ENCODE measurements at regions not wholly inside any gene's neighbourhood (a gene's known extent, or its start where the extent isn't known, plus 50 kb on each side); places are given as distances from the start of the nearest gene placed in this dataset.

DNA sequence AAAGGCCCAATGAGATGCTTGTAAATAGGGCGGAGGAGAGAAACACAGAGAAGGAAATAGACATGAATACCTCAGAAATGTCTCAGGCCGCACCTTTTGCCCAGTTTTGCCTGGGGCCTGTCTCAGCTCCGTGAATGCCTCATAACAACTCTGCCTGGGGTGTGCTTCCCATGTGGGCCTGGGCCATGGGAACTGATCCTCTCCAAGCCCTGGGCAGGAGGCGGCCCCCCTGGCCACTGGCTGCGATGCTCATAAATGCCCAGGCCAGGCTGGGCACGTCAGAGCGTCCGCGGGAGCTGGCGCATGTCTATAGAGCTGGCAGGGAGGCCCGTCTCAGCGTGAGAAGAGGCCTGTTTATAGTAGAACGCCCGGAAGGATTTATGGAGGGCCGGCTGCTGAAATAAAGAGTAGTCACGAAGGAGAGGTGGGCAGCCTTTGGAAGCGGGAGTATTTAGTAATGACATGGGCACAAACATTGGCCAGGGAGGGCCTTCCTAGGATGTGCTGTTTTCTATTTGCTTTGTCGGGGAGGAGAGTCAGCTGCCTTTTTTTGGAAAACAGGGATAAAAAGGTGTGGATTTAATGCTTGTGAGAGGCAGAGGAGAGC lies 85.9 kb upstream of the IGF1R start:
- TF ChIP-seq EZH2phosphoT487 (IDR thresholded peaks at IDR 0.05; ENCODE audit: borderline replicate concordance) = no peak
- no peak for TF ChIP-seq CTCF (conservative IDR thresholded peaks at IDR 0.05; ENCODE audit: low read length)
- H4K20me1 ChIP-seq (ENCODE audit: insufficient read depth, low read length, poor library complexity, severe bottlenecking) = no peaks in the 10 kb centered on the region
- no peaks in the 10 kb centered on the region for H3K4me1 ChIP-seq (ENCODE audit: insufficient read depth, low read length, poor library complexity, severe bottlenecking)
- H3K27me3 ChIP-seq (ENCODE audit: insufficient read depth, low read length, poor library complexity, severe bottlenecking) = no peaks in the 10 kb centered on the region
- H3K9me3 ChIP-seq (ENCODE audit: insufficient read depth, low read depth, low read length) = no peaks in the 10 kb centered on the region
- H3K9me2 ChIP-seq (replicated peaks; ENCODE audit: low read depth, low read length) = no peaks in the 10 kb centered on the region
- H3K9ac ChIP-seq (ENCODE audit: low read depth, low read length, poor library complexity, severe bottlenecking) = no peak overlapping the region
- no peak overlapping the region for H2AFZ ChIP-seq (ENCODE audit: low read length)
- no peaks in the 10 kb centered on the region for H3F3A ChIP-seq (ENCODE audit: low read depth)
- no peaks in the 10 kb centered on the region for H3K36me3 ChIP-seq (ENCODE audit: insufficient read depth, low read length)
- no peak overlapping the region for H3K4me3 ChIP-seq (ENCODE audit: low read length, poor library complexity, severe bottlenecking)
- no peak overlapping the region for H3K4me2 ChIP-seq (ENCODE audit: low read depth, low read length, poor library complexity, severe bottlenecking)
- H3K79me2 ChIP-seq (ENCODE audit: insufficient read depth, low read length) = no peaks in the 10 kb centered on the region

DNA sequence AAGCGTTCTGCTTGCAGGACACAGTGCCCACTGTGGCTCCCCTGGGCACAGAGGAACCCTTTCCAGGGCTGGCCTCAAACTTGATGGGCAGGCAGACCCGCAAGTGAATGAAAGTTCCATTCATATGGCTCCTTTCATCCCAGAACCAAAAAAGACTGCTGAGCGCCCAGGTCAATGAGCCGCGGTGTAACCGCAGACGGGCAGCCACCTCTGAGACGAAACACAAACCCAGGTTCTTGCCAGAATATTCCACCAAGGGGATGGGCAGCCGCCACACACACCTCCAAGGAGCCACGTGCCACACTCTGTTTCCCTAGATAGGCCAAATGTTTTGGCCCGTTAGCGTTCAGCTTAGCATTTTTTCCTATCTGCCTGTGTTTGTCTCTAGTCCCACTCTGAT lies 82.8 kb upstream of the IGF1R start:
- no peaks in the 10 kb centered on the region for H3K27me3 ChIP-seq (ENCODE audit: insufficient read depth, low read length, poor library complexity, severe bottlenecking)
- no peak overlapping the region for H2AFZ ChIP-seq (ENCODE audit: low read length)
- no peak overlapping the region for H3K4me2 ChIP-seq (ENCODE audit: low read depth, low read length, poor library complexity, severe bottlenecking)
- no peaks in the 10 kb centered on the region for H3K4me1 ChIP-seq (ENCODE audit: insufficient read depth, low read length, poor library complexity, severe bottlenecking)
- H3K36me3 ChIP-seq (ENCODE audit: insufficient read depth, low read length) = no peaks in the 10 kb centered on the region
- H3K79me2 ChIP-seq (ENCODE audit: insufficient read depth, low read length) = no peaks in the 10 kb centered on the region
- H3F3A ChIP-seq (ENCODE audit: low read depth) = no peaks in the 10 kb centered on the region
- no peaks in the 10 kb centered on the region for H4K20me1 ChIP-seq (ENCODE audit: insufficient read depth, low read length, poor library complexity, severe bottlenecking)
- no peaks in the 10 kb centered on the region for H3K9me3 ChIP-seq (ENCODE audit: insufficient read depth, low read depth, low read length)
- TF ChIP-seq CTCF (conservative IDR thresholded peaks at IDR 0.05; ENCODE audit: low read length) (no peak), EZH2phosphoT487 (IDR thresholded peaks at IDR 0.05; ENCODE audit: borderline replicate concordance) (no peak)
- H3K9me2 ChIP-seq (replicated peaks; ENCODE audit: low read depth, low read length) = no peaks in the 10 kb centered on the region
- no peak overlapping the region for H3K9ac ChIP-seq (ENCODE audit: low read depth, low read length, poor library complexity, severe bottlenecking)
- H3K4me3 ChIP-seq (ENCODE audit: low read length, poor library complexity, severe bottlenecking) = no peak overlapping the region

DNA sequence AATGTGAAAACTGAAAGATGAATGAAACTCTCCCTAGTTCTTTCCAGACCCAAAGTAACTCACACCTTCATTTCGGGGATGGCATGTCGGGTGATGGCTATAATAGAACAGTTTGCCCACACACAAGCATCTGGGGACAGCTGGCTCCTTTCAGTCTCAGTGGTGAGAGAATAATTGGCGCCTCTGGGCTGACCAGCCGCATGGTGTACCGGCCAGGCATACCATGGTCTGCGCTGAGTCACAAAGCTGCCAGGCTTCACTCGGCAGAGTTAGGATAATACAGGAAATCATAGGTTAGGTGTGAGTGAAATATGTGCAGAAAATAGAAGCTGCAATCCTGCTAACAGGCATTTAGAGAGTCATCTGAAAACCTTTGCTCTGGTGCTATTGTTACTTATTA lies 80.4 kb upstream of the IGF1R start:
- no peak for TF ChIP-seq CTCF (conservative IDR thresholded peaks at IDR 0.05; ENCODE audit: low read length)
- TF ChIP-seq EZH2phosphoT487 (IDR thresholded peaks at IDR 0.05; ENCODE audit: borderline replicate concordance) = no peak
- Histone ChIP-seq H3K4me3 (ENCODE audit: low read length, poor library complexity, severe bottlenecking) (no peak overlapping the region), H3K27me3 (ENCODE audit: insufficient read depth, low read length, poor library complexity, severe bottlenecking) (no peaks in the 10 kb centered on the region), H3K9ac (ENCODE audit: low read depth, low read length, poor library complexity, severe bottlenecking) (no peak overlapping the region), H3K4me2 (ENCODE audit: low read depth, low read length, poor library complexity, severe bottlenecking) (no peak overlapping the region), H4K20me1 (ENCODE audit: insufficient read depth, low read length, poor library complexity, severe bottlenecking) (no peaks in the 10 kb centered on the region), H3K9me3 (ENCODE audit: insufficient read depth, low read depth, low read length) (no peaks in the 10 kb centered on the region), H3K9me2 (replicated peaks; ENCODE audit: low read depth, low read length) (no peaks in the 10 kb centered on the region), H2AFZ (ENCODE audit: low read length) (no peak overlapping the region), H3K36me3 (ENCODE audit: insufficient read depth, low read length) (no peaks in the 10 kb centered on the region), H3K79me2 (ENCODE audit: insufficient read depth, low read length) (no peaks in the 10 kb centered on the region), H3K4me1 (ENCODE audit: insufficient read depth, low read length, poor library complexity, severe bottlenecking) (no peaks in the 10 kb centered on the region), H3F3A (ENCODE audit: low read depth) (no peaks in the 10 kb centered on the region)

All from Loucy (cell line).